ENCODE measurements at regions not wholly inside any gene's neighbourhood (a gene's known extent, or its start where the extent isn't known, plus 50 kb on each side); places are given as distances from the start of the nearest gene placed in this dataset.

DNA sequence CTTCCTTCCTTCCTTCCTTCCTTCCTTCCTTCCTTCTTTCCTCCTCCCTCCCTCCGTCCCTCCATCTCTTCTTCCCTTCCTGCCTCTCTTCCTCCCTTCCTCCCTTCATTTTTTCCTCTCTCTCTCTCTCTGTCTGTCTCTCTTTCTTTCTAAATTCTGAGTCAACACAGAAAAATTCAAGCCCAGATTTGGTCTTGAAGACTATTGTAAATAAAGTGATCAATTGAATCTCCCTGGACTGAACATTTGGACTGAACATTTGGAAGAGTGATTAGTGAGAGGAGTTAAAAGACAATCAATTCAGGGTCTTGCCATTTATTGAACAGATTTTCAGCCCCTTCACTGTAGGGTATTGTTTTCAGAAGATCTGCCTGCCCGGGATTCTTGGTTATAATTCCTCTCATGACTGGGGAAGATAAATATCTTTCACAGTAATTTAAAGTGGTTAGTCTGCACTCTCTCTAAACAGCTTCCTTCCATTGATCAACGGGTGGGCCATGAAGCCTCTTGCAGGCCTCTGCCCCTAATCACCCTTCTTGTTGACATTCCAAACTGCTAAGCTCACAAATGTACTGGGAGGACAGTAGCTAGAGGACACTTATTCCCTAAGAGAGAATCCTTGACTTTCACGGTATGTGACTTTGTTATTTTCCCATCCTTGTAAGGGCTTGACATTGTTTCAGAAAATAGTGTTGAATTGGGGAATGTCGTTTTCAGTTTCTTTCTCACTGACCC is 101.7 kb upstream of the BMP2 start (continued):
- no peak for TF ChIP-seq YY1 (IDR thresholded peaks at IDR 0.05; ENCODE audit: low read depth)

DNA sequence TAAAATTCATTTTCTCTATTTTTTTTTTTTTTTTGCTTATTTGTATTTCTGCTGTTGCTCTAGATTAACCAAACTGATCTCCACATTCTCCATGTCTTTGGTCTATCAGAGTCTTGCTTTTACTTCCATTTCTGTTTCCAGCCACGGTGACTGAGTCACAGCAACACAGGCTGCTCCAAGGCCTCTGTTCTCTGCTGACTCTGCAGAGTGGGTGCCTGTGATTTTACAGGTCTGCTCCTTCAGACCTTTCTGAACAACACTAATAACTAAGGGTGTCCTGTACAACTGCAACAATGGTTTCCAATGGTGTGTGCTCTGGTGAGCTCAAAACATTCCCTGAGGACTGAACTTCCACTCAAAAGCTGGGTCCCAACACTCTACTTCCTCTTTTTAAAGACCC is 102.3 kb upstream of the BMP2 start:
- WGBS (ENCODE audit: low lambda C conversion rate) = 0% methylated on average over 1 of the region's 1 CpG
- Histone ChIP-seq H2AFZ (ENCODE audit: low read depth) (no peak overlapping the region), H3K27ac (ENCODE audit: low read depth in 2 of 2, low read length in 1 of 2) (no peak overlapping the region)

DNA sequence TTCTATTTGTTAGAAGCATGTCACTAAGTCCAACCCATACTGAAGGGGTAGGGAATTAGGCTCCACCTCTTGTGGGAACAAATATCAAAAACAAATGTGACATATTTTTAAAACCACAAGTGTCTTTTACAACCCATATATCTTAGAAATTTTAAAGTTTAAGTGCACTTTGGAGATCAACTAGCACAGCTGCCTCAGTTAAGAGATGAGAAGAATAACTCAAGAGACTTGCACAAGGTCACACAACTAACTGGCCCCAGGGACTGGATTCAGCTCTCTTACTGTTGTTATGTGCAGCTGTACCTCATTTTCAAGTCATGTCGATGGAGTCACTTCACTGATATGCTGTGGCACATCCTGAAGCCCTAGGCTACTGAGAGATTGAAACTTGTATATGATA is 102.9 kb upstream of the BMP2 start:
- Histone ChIP-seq H2AFZ (ENCODE audit: low read depth) (no peak overlapping the region), H3K36me3 (replicated peaks in 1 of 2; ENCODE audit: control insufficient read depth in 1 of 2, insufficient read depth in 2 of 2, low read length in 1 of 2) (no peaks in the 10 kb centered on the region), H4K20me1 (ENCODE audit: insufficient read depth) (no peaks in the 10 kb centered on the region), H3K4me2 (no peak overlapping the region), H3K9me2 (no peaks in the 10 kb centered on the region; the same call in 1 of the 2 replicates), H3K9me3 (no peaks in the 10 kb centered on the region), H3K4me3 (ENCODE audit: low read depth in 2 of 2, low read length in 1 of 2) (no peak overlapping the region), H3K79me2 (ENCODE audit: insufficient read depth) (no peaks in the 10 kb centered on the region), H3K27ac (ENCODE audit: low read depth in 2 of 2, low read length in 1 of 2) (no peak overlapping the region), H3K9ac (no peak overlapping the region), H3K4me1 (ENCODE audit: control insufficient read depth in 1 of 2, insufficient read depth in 2 of 2, low read depth in 1 of 2, low read length in 1 of 2) (no peaks in the 10 kb centered on the region), H3K27me3 (ENCODE audit: insufficient read depth) (no peaks in the 10 kb centered on the region), H3F3A (replicated peaks; ENCODE audit: insufficient read depth) (no peaks in the 10 kb centered on the region)
- DNase-seq = no peak
- POLR2A ChIA-PET = no interaction called here
- CTCF ChIA-PET = no interaction called here
- TF ChIP-seq, protein P1, sequence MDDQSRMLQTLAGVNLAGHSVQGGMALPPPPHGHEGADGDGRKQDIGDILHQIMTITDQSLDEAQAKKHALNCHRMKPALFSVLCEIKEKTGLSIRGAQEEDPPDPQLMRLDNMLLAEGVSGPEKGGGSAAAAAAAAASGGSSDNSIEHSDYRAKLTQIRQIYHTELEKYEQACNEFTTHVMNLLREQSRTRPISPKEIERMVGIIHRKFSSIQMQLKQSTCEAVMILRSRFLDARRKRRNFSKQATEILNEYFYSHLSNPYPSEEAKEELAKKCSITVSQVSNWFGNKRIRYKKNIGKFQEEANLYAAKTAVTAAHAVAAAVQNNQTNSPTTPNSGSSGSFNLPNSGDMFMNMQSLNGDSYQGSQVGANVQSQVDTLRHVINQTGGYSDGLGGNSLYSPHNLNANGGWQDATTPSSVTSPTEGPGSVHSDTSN (IDR thresholded peaks at IDR 0.05) = no peak
- no peak for TF ChIP-seq FOSL2 (IDR thresholded peaks at IDR 0.05; ENCODE audit: borderline replicate concordance, low read depth)
- TF ChIP-seq TEAD4 (IDR thresholded peaks at IDR 0.05; ENCODE audit: borderline replicate concordance, insufficient read depth) = no peak
- TF ChIP-seq POLR2AphosphoS5 (IDR thresholded peaks at IDR 0.05; ENCODE audit: low read depth, low read length) = no peak
- 0% methylated on average over 1 of the region's 1 CpG for WGBS (ENCODE audit: low lambda C conversion rate)

More for the DNA sequence above, 102.3 kb upstream of the BMP2 start:
- TF ChIP-seq GABPA (IDR thresholded peaks at IDR 0.05; ENCODE audit: low read depth) (no peak), FOXM1 (IDR thresholded peaks at IDR 0.05; ENCODE audit: low read depth) (no peak), SIN3A (IDR thresholded peaks at IDR 0.05; ENCODE audit: borderline replicate concordance, low read depth, low read length) (no peak), ELF1 (IDR thresholded peaks at IDR 0.05) (no peak)
- Histone ChIP-seq H3K4me3 (ENCODE audit: low read depth in 2 of 2, low read length in 1 of 2) (no peak overlapping the region), H3K27me3 (ENCODE audit: insufficient read depth) (no peaks in the 10 kb centered on the region), H4K20me1 (ENCODE audit: insufficient read depth) (no peaks in the 10 kb centered on the region), H3K9me2 (no peaks in the 10 kb centered on the region; the same call in 1 of the 2 replicates), H3K4me2 (no peak overlapping the region), H3K79me2 (ENCODE audit: insufficient read depth) (no peaks in the 10 kb centered on the region), H3K36me3 (replicated peaks in 1 of 2; ENCODE audit: control insufficient read depth in 1 of 2, insufficient read depth in 2 of 2, low read length in 1 of 2) (no peaks in the 10 kb centered on the region), H3F3A (replicated peaks; ENCODE audit: insufficient read depth) (no peaks in the 10 kb centered on the region), H3K9ac (no peak overlapping the region), H3K4me1 (ENCODE audit: control insufficient read depth in 1 of 2, insufficient read depth in 2 of 2, low read depth in 1 of 2, low read length in 1 of 2) (no peaks in the 10 kb centered on the region), H3K9me3 (no peaks in the 10 kb centered on the region)
- DNase-seq = no peak
- ChIA-PET CTCF (no interaction called here), POLR2A (no interaction called here)

All from SK-N-SH (cell line).